GM18498 (cell line): ENCODE measurements at regions not wholly inside any gene's neighbourhood (a gene's known extent, or its start where the extent isn't known, plus 50 kb on each side); places are given as distances from the start of the nearest gene placed in this dataset.

Source experiments
- ATAC-seq: cut with Tn5 transposase; IDR thresholded peaks from one replicate; pipeline ENCODE4 v1.9.1; 2021; ENCODE audit warnings: mild to moderate bottlenecking, moderate library complexity; ENCODE audit not compliant: unreplicated experiment

DNA sequence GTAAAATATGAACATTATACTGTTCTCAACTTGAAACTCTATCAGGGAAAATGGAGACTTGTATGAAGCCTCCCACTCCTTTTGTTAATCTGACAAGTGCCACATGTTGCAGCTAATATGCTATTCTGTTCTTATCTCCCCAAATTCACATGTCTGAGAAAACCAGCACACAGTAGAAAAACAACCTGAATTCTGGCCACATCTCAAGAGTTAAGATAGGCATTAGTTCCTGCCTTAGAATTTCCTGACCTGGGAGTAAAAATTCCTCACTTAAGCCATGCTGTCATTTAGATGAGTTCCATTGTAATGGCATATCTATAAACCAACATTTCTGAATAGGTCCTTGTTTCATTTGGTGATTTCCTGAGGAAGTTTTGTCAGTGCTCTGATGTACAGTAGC, 1098.5 kb downstream of the EFNB2 start:
- ATAC-seq = no peak

DNA sequence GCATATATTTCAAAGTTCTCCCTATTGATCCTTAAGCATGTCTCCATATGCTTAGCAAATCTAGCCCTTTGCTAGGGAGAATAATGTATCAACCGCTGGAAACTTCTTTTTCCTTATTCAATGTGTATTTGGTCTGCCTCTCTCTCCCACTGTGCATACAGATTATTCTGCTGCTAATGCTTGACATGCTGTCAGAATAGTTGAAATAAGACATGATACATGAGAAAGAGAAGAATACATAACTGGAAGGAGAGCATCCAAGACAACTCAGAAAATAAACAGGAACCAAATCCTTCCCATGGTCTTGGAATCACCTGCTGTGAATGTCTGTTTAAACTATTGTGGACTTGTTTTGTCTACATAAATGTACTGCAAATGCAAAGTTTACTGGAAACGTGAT, 1103.0 kb downstream of the EFNB2 start:
- ATAC-seq = no peak

DNA sequence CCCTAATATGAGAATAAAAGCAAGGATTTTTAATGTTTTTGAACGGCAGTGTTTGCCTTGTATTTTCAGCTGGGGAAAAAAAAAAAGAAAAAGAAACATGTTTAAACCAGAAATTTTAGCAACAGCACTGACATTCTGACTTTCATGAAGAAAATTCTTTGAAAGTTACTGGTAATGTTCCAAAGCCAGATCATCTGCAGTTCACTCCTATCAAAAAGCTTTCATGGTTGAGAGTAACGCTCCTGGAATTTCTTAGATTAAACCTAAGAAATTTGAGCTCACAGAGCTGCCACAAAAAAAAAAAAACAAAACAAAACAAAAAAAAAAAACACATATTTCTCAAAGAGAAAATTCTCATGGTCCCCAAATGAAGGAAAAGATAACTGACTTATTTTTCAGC, 1106.7 kb downstream of the EFNB2 start:
- no peak for ATAC-seq

DNA sequence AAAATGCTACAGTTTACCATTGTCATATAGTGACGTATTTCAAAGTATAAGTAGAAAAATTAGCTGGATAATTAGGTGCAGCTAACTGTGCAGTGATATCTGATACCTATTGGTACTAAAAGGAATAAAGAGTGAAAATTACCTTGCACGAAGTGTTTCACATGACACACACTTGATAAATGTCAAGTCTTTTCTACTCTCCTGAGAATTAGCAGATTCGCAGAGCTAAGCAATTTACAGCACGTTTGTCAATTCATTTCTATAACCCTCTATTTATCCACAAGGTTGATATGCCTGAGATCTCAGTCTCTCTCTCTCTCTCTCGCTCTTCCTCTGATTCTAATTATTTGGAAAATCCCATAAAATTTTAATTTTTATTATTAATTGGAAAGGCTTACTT, 1109.0 kb downstream of the EFNB2 start:
- no peak for ATAC-seq

DNA sequence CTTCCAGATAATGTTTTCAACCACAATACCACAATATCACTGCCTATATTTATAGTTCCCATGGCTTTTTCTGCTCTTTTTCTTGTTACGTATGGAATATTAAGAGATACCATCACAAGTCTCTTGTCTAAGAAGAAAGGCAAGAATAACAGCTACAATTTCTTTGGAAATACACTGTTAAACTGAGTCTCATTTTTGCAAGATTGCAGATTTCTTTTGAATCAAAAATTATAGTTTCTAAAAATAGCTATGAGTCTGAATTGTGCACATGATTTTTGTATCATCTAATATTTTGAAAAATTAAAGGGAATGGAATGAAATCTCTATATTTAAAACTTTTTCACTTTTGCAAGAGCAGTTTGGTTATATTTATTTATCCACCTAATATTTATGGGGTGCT, 1120.8 kb downstream of the EFNB2 start:
- no peak for ATAC-seq

DNA sequence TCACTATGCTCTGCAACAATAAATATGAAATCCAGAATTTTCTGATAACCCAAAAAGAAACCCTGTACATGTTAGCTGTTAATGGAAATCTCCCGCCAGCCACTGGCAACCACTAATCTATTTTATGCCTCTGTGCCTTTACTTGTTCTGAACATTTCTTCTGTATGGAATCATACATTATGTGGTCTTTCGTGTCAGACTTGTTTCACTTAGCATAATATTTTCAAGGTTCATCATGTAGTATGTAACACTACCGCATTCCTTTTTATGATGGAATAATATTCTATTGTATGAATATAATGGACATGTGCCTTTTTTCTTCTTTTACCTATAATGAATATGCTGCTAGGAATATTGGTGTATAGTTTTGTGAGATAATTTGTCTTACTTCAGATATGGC, 1123.3 kb downstream of the EFNB2 start:
- ATAC-seq = no peak

DNA sequence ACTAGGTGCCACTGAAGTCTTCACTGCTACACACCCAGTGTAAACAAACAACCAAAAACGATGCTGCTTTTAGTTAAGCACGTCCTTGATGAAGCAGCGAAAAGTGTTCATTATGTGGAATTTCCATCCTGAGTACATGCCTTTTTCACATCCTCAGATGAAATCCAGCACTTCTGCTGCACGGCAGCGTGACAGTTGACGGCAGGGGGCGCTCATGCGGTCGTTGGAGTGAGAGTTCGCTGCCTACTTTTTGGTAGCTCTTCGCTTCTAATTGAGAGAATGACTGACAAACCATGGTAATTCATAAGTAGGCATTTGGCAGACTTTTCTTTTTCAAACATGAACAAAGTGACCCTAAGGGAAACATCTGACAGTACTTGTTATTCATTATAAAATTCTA, 1124.9 kb downstream of the EFNB2 start:
- no peak for ATAC-seq

DNA sequence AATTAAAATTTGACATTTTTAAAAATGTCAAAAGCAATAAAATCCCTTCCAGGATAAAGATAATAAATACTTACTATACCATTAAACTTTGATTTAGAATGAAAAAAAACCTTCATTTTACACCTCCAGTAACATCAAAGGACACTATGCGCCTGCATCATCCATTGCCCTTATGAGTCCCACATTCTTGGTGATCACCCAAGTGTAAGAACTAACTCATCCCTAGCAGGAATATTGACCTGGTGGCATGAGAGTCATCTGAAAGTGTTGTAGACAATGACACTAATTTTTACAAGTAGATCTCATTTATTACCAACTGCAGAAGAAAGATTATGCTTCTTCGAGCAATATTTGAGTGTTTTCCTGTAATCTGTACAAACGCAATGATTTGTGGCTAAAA, 1128.9 kb downstream of the EFNB2 start:
- ATAC-seq = no peak

DNA sequence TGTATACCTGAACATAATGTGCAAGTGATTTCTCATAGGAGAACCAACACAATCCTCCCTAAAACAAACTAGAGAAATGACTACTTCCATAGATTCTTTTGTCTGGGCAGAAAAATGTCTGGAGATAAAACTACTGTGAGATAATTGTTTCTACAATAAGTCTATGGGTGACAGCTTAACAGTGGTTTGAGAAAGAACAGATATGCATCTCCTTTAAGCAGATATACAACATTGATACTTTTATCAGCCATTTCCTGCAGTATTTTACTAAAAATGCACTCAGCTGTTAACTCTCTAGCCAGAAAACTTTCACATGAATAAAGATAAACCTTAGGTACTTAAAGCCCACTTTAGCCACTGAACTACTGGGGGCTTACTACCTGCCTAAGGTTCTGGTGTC, 1132.4 kb downstream of the EFNB2 start:
- no peak for ATAC-seq

DNA sequence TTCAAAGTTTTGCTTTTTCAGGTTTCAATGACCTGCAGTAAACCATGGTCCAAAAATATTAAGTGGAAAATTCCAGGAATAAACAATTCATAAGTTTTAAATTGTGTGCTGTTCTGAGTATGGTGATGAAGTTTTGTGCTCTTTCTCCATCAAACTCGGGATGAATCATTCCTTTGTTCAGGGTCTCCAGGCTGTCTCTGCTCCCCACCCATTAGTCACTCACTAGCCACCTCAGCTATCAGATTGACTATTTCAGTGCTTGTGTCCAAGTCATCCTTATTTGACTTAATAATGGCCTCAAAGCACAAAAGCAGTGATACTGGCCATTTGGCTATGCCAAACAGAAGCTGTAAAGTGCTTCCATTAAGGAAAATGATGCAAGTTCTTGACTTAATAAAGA, 1140.4 kb downstream of the EFNB2 start:
- no peak for ATAC-seq

DNA sequence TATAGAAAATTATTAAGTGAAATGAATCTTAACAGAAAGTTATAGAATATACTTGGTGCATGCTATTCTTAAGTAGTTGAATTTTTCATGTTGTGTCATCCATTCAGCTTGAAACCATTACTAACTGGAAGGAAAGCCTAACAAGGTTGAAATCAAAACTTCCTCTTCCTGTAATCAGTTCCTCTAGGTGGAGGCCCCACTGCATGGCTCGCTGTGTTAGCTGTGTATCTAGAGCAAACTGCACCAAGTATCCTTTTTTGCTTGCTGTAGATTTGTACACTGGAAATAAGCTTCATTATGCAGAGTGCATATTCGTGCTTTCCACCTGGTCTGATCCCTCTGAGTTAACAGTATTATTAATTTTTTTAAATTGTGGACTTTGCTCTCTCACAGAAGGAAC, 1146.1 kb downstream of the EFNB2 start:
- no peak for ATAC-seq

DNA sequence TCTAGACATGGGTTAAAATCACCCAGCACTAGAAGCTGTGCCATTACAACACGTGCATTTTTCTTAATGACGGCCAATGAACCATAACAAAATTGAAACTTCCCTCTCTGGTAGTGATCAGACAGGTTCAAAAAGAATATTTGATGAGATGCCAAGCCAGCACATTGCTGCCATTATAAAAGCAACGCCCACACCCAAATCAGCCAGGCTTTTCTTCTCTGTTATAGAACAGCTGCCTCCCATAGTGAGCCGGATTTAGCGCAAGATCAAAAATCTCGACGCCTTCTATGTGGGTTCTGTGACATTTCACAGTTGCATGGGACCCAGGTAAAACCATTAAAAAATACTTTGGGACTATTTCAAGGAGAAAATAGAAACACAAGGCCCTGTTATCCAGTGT, 1158.0 kb downstream of the EFNB2 start:
- ATAC-seq = no peak

DNA sequence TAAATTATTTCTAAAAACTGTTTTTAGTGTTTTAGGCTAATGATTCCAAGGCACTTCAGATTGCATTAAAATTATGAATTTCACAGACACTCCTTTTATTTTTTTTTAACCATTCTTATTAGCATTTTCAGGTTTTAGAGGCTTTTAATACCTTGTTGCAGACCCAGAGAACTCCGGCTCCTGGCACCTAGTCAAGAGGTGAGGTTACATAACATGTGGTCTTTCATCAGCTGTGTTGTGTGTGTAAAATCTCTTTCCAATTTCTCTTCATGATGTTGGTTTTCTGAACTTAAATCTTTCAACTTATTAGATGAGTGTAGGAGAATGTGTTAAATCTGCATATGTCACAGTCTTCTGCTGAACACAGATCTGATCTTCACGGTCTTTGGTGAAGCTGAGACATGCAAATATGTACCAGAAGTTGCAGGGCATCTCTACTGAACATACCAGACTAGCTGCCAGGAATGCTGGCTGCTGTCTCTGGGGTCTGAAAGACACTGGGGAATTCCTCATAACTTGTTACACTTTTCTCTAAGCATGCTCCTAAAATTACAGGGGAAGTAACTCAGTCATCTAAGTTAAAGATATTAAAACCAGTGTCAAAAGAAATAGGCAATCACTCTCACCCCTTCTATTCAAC, 1165.3 kb downstream of the EFNB2 start:
- no peak for ATAC-seq

DNA sequence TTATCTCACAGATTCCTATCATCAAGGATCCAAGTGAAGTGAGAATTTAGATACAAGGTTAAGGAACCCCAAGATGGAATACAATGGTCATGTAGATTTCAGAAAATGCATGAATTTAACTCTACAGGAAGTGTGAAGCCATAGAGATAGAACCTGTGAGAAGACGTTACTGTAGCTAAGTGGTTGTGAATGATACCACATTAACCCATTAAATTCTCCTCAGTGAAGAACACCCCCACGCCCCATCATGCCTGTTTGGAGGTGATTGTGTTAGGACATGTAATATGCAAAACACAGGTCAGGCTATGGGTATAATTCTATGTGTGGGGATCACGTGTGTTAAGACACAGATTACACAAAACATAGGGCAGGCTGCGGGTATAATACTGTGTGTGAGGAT, 1166.7 kb downstream of the EFNB2 start:
- no peak for ATAC-seq

DNA sequence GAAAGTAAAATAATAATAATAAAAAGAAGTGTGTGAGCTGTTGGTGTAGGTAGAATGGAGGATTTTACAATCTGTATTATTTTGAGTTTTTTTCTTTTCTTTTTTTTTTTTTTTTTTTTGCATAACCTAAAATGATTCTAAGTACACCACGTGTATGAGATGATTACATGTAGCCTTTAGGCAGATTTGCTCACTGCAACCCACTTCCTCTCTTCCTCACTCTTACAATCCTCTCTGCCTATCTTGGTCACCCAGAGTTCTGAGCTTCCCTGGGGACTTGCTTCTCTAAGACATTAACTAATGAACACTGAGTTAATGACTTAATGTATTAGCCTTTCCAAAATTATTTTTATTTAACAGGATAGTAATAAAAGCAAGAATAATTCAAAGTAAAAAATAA, 1169.6 kb downstream of the EFNB2 start:
- no peak for ATAC-seq

DNA sequence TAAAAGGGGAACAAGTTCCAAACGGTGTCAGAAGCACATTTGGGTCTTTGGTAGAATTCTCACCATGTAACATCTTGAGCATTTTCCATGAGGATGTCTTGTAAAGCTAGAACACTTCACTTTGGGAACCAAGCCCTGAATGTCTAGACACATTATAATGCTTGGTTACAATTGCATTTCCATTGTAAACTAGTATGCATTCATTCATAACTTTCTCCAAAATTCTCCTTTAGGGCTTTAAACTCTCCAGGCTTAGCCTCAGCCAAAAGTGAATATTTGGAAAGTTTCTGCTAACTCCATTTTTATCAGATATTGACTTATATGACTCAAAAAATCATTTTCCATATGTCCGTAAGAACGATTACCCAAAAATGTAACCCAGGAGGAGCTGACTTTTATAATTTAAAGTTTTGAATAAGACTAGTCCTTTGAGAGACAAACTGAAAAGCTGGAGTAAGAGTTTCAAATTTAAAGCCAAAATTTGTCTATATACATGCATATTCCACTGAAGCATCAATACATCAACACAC, 1170.4 kb downstream of the EFNB2 start:
- no peak for ATAC-seq

DNA sequence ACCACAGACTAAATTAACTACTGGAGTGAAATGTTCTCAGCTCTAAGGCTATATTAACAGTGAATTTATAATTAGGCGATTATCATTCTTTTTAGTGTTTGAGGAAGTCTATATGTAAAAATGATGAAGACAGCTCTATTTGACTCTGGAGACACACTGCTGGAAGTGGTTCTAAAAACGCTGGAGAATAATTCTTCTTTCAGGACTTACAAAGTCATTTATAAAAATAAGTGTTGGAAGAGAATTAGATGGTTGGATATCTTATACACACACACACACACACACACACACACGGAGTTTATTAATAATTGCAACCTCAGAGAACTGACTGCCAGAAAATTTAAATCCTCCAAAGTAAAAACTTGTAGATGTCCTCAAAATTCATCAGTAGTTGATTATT, 1171.3 kb downstream of the EFNB2 start:
- no peak for ATAC-seq

DNA sequence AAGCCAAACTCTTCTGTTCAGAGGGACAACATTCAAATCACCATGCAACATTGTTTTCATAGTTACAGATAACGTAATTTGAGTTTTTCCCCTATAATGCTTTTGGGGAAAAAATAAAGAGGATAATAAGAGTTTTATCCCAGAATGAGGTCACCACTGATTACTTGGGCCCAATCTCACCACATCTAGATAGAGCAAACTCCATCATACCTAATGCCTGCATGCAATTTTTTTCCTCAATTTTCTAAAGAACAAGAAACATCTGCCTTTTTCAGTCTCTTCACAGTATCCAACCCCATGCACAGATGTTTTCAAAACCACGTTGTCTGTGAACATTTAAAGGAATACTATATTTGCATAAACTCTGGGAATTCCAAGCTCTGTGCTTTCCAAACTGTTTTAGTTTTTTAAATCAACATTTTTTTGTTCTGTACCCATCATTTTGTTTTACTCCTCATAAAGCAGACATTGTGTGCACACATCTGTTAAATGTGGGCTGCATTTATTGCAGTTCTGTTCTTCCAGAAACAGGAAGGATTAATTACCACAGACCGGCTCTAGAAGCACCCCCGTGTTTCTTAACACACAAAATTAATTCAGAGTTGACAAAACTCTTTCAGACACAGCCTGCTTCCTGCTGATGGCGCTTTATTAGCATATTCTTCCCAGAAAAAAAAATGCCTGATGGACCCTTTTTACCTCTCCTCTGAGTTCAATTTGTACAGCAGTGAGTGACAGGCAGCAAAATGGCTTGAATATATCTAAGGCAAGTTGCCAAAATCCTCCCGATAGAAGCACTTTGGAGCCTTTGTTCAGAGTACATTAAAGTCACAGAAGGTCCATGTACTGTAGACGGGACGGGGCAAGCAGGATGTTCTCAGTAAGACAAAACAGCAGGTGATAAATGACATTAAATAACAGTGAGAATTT, 1171.9 kb downstream of the EFNB2 start:
- no peak for ATAC-seq

DNA sequence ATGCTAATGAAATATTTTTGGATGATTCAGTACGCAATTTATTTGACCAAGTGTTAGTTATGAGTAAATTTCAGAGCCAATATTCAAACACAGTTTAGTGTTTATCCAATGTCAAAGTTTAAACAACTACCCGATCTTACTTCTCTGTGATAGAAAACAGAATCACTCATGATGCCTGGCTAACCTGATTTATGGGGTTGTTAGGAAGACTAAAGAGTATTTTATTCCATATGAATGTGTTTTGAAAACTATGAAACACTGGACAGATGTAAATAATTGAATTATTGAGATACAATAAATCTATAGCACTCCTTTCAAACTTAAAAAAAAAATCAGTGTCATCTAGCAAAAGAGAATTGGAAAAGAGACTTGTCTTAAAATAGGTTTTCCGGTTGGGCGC, 1181.8 kb downstream of the EFNB2 start:
- ATAC-seq = no peak

DNA sequence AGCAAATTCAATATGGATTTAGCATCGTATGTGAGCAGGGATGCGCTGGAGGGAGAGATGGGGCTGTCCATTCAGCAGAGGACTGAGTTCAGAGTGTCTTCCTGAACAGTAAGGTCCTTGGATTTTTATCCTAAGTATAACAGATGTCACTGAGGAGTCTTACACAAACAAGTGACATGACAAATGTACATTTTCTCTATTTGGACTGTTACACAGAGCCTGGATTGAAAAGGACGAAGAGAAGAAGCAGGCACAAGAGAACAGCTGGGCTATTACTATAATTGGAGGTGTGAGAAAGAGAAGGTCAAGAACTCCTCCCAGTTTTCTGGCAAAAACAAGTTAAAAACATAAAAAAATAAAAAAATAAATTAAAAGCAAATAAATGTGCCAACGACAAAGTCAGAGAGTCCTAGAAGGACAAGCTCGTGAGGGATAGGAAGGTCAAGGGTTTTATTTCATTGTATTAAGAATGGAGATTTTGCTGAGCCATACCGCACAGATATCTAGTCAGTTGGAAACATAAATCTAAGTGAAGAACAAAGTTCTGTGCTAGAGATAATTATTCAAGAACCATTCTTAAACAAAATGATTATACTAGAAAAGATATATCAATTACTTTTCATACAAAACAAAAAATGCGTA, 1186.3 kb downstream of the EFNB2 start:
- ATAC-seq = no peak

DNA sequence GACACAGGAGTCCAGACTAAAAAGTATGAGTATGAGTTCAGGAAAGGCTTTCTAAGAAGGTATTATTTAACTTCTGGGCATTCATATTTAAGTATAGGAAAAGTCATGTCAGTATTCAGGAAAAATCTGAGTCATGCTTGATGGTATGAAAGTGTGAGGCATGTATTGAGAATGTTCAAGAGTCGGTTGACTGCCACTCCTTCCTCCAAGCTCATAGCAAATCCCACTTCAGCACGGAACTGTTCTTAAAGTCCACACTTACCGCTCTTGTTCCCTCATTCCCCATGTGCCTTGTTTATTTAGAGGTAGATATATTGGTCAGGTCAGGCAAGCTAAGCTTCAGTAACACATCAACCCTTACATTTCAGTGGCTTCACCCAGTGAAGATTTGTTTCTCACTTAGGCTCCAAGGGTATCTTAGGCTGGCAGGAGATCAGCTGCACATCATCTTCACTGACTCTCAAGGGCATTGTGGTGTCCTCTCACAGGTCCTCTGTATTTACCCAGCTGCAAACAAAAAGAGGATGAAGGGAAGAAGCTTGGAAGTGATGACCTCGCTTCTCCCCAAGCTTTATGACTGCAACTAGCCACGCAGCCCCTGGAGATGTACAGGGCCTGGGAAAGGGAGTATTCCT, 1189.2 kb downstream of the EFNB2 start:
- ATAC-seq = no peak
